SHP77 (cell line): ENCODE measurements at regions not wholly inside any gene's neighbourhood (a gene's known extent, or its start where the extent isn't known, plus 50 kb on each side); places are given as distances from the start of the nearest gene placed in this dataset.

Experiments
- DNase-seq, 2 experiments: peaks; one replicate each; lab custom pipeline; 2025; lab: John Stamatoyannopoulos, UW

DNA sequence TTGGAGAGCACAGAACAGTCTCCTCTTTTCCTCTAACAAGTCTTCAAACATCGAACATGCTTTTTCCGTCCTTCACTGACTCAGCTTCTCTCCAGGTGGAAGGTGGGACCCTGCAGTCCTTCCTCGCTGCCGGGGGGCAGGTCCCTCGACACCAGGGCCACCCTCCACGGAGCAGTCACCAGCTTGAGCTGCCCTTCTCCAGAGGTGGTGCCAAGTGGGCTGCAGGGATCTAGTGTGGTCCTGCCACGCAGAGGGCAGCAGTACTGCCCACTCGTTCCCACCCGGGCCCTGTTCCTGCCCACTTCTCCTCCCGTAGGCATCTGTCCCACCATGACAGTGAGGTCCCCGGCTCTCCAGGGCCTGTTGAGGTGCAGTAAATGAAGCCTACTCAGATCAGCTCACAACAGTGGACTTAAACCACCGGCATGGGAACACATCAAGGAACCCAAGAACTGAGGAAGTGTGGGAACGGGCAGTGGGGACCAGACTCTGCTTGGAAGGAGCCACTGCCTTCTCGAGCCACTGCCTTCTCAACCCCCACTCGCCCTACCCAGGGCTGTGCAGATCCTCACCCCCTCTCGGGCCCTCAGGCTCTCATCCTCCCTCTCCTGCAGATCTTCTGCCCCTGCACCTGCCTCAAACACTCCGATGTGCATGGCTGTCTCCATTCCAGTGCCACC lies 153.9 kb downstream of the OAT start:
- no peak for DNase-seq

DNA sequence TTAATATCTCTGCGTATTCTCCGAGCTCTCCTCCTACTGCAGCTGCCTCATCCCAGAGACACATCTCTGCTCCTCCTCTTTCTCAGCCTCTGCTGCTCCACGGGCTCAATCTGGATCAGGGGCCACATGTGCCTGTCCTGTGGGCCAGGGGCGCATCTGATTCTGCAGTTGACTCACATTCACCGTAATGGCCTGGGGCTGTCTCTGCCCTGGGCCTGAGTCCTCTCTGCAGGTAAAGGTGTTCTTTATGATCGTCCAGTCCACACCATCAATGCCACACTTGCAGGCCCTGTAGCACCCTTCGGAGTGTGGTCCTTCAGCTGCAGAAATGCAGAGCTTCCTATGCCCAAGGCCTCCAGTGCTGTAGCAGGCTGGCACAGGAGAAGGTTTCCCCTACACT lies 154.5 kb downstream of the OAT start:
- DNase-seq, result no peak

DNA sequence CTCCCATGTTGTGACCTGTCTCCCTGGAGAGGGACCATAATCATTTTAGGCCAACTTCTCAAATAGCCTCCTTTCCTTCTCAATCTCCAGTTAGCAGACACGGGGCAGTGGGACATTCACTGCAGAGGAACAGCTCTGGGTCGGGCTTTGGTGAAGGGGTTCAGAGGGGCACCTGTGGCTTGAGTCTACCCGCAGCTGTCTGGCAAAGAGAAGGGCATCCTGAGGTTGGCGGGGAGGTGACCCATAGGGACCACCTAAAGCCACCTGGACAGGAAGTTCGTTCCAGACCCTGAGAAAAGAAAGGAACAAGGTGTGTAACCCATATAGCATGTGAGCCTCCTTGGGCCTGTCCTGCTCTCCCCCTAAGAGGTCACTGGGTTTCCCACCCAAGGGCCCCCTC lies 155.0 kb downstream of the OAT start:
- DNase-seq, result no peak

- DNase-seq, result no peak
Measured at GRCh38 chr10:124262971-124263370, 155.8 kb downstream of the OAT start.

DNA sequence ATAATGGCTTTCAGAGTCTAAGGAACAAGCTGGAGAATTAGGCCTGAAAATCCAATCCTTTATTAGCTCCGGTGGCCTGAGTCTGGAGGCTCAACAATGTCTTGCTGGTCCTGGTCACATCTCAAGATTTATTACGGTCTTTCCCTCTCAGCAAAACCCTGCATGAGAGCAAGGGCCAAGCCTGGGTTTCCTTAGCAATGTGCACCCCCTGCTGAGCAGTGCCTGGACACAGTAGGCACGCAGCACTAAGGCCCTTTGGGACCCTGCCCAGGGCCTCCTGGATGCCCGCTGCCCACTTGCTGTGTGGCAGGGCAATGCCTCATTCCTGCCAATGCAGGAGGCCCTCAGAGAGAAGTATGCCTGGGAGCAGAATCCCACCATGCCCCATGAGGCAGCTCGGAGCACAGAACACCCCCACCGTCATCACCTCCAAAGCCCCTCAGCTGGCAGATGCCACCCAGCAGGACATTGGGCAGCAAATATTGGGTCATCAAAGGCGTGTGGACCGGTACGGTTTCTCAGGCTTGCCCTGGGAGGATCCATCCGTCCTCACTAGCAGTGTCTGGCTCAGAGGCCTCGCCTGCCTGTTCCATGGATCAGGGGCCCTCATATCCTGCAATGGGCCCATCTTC lies 156.4 kb downstream of the OAT start:
- no peak for DNase-seq

GRCh38 chr10:124259139-124259825 lies 159.4 kb downstream of the OAT start:
- peak; percentile 16 to 17 for DNase-seq

- no peak for DNase-seq
Measured at GRCh38 chr10:124257781-124258180, 160.9 kb downstream of the OAT start.

GRCh38 chr10:124256151-124256550 lies 162.6 kb downstream of the OAT start:
- no peak for DNase-seq

DNA sequence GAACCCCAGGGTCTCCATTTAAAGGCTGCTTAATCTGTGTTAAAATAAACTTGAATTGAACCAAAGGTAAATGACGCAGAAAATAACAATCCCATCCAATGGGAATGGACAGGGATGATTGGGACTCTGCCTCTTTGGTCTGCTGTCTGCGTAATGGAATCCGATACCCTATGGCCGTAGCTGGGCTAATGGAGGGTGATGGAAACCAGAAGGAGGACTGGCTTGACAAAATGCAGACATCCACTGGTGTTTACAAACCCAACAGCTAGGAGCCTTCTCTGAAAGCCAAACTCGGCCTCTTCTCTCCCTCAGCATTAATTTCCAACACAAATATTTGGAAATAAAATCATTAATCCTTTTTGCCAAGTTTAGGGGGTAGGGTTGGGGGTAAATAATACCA lies 162.2 kb upstream of the CHST15 start:
- DNase-seq, result no peak

GRCh38 chr10:124254490-124254889 lies 161.1 kb upstream of the CHST15 start:
- no peak for DNase-seq

DNA sequence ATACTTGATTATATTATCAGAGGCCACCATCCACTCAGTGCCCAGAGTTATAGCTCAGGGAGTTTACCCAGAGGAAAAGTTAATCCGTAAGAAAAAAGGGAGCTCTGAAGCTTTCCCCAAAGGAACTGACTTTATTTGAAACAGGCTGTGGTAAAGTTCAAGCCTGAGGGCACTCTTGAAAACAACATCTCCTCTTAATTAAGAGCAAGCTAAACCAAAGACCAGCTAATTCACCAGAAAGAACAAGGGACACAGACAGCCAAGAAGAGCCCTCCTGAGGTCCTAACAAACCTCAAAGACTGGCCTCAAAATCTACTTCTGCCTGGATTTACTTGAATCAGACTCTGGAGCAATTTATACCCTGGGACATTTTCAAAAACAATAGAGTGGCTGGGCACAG lies 159.6 kb upstream of the CHST15 start:
- DNase-seq, result no peak

GRCh38 chr10:124252097-124252715 lies 158.8 kb upstream of the CHST15 start:
- DNase-seq, result no peak

DNA sequence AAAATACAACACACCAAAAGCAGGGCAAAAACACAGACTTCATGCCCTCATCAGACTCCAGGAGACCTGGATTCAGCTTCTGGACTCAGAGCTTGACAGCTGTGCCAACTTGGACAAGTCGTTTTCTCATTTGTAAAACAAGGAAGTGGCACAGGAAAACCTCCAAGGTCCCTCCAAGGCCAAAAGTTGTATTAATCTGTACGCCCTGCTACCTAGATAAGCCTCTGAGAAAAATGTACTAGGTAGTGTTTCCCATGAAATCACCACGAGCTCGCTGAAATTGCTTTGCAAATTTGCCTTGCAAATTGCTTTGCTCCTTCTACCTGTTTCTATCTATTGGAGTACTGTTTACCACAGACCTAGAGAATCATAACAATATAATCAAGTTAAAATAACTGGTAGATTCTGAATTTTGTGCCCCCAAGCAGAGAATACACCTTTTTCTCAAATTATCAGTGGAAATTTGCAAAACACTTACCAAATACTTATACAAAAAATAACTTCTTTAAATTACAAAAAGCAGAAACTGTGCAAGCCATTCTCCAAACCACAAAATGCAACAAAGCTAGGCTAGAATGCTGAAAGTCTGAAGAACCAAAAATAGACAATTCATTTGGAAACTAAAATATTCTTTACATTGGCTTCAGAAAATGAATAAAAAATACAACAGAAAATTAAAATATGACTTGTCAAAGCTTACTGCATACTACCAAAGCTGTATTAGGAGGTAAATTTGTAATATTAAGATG lies 158.1 kb upstream of the CHST15 start:
- DNase-seq, result no peak

DNA sequence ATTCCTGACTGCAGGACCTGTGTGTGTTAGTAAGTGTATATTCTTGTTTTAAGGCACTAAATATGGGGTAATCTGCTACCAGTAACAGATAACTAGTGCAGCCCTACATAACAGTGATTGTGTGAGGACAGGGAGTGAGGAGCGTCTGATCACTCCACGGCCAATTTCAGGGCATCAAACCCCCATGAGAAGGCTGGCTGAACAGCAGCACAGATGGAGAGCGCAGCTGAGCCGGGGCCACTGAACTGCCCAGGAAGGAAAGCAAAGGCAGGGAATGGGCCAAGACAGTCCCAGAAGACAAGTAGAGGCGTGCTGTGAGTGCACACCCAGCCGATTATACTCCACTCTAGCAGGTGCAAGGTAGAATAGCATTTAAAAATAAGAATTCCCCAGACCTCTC lies 157.1 kb upstream of the CHST15 start:
- DNase-seq, result no peak

DNA sequence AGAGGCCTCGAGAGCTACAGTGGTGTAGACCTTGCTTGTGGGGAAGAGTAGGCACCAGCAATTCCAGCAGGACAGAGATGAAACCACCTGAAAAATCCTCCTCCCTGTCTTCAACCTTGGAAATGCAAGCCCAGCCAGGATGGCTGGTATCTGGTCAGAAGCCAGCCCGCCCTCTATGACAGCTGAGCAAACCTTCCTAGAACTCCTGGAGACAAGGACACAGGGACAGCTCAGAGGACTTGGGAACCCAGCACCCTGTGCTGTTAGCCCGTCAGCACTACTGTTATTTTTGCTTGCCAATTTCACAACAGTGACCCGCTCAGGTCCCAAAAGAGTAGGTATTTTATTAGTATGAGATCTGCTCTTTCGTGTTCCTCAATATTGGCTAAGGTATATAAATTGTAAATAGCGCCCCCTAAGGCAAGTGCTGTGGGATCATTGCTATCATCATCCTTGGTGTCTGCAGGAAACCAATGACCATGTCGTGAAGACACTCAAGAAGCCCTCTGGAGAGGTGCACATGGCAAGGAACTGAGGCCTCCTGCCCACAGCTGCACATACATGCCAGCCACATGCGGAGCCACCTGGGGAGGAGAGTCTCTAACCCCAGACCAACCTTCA lies 156.5 kb upstream of the CHST15 start:
- peak; percentile 31 to 32 for DNase-seq

DNA sequence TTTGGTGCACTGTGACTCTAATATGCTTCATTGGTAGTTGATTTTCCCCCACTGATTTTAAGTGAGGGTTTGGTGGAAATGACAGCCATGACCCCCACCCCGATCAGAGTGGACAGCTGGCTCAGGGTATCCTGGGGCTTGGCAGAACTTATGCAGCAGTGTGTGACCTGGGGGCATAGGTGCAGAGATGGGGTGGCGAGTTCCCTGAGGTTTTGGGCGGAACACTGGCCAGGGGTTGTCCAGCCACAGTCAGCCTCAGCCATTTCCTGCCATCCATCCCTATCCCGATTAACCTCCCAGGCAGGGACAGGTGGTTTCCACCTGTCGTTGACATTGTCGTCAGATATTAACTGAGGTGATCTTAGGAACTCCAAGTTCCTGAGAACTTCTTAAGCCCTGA lies 155.8 kb upstream of the CHST15 start:
- no peak for DNase-seq

DNA sequence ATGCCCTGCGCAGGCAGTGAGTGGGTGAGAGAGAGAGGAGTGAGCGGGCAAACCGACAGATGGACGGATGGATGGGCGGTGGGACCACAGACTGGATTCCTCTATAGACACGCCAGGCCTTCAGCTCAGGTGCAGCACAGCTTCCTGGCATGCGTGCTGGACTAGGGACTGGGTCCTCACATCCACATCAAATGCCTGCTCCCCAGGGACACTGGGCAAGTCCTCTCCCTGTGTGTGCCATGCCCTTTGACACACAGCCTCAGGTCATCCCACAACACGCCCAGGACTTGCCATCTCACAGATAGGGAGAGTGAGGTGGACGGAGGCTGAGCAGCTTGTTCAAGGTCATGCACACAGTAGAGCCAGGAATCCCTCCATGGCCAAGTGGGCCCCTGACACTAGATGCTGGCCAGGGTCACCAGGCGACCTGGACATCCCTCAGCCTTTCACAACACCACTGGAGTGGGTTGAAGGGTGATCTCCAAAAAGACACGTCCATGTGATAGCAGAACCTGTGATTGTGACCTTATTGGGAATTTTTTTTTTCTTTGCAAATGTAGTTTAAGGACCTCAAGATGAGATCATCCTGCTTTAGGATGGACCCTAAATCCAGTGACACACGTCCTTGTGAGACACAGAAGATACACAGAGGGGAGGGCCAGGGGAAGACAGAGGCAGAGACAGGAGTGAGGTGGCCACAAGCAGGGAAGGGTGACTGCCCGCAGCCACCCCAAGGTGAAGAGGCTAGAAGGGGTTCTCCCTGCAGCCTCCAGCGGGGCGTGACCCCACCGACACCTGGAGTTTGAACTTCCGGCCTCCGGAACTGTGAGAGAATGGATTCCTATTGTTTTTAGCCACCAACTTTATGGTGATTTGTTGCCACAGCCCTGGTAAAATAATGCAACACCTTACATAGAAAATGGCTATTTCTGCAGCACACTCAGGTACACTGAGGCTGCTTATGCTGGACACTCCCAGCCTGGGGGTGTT lies 155.0 kb upstream of the CHST15 start:
- no peak for DNase-seq

GRCh38 chr10:124245806-124246440 lies 152.5 kb upstream of the CHST15 start:
- no peak for DNase-seq

DNA sequence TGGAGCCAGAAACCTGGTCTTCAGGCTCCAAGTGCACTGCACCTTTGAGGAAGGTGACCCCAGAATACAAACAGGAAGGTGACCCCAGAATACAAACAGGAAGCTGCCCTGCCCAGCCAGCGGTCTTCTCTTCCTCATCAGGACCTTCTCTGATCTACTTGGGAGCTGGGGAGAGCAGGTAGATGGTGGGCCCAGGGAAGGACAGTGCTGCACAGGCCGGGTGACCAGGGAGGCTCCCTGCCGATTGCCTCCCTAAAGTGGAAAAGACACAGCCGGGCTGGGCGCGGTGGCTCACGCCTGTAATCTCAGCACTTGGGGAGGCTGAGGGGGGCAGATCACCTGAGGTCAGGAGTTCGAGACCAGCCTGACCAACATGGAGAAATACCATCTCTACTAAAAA lies 151.8 kb upstream of the CHST15 start:
- DNase-seq, result no peak

- no peak for DNase-seq
Measured at GRCh38 chr10:124244256-124244877, 151.0 kb upstream of the CHST15 start.
